OCI-LY7 (cell line): ENCODE measurements at regions not wholly inside any gene's neighbourhood (a gene's known extent, or its start where the extent isn't known, plus 50 kb on each side); places are given as distances from the start of the nearest gene placed in this dataset.
"Not testable (repeated sequence)": the region's sequence is repeated elsewhere in the genome, so short reads cannot be mapped to it uniquely, and the experiment has no call there.

Source experiments
- BruUV-seq: library from RNA; stranded (reverse); fragments of 400-500 nt; replicated peaks from 2 replicates; lab custom pipeline; 2021; lab: Mats Ljungman, UMichigan
- CTCF ChIA-PET: fragments of 300-600 bp; sonication (Branson Sonifier 250); formaldehyde crosslinking; loops from one replicate; lab custom pipeline; 2022; ENCODE audit warnings: antibody characterized with exemption; ENCODE audit not compliant: unreplicated experiment; lab: Charles Lee
- POLR2A ChIA-PET: fragments of 300-600 bp; sonication (Branson Sonifier 250); formaldehyde crosslinking; loops from one replicate; lab custom pipeline; 2022; ENCODE audit warnings: antibody characterized with exemption; lab: Charles Lee
- DNase-seq: peaks from one replicate; pipeline ENCODE4 v3.0.0-alpha.2; 2015; ENCODE audit warnings: low spot score
- H2AFZ ChIP-seq: fragments of 200-600 bp; sonication (generic), shearing (Covaris generic); 2 replicates; pipeline ENCODE4 v1.6.1; 2014; ENCODE audit warnings: mild to moderate bottlenecking, antibody characterized with exemption, low read length, moderate library complexity
- H3K27ac ChIP-seq: fragments of 200-600 bp; sonication (generic); 2 replicates; pipeline ENCODE4 v1.5.1; 2014; ENCODE audit warnings: mixed run types, low read depth, mild to moderate bottlenecking, moderate library complexity, low read length, inconsistent platforms; ENCODE audit not compliant: poor library complexity, severe bottlenecking
- H3K36me3 ChIP-seq: fragments of 200-600 bp; sonication (generic); 2 replicates; pipeline ENCODE4 v1.6.1; 2014; ENCODE audit warnings: mild to moderate bottlenecking, antibody characterized with exemption, low read length, moderate library complexity, mixed read lengths; ENCODE audit not compliant: insufficient read depth
- H3K4me1 ChIP-seq: fragments of 200-600 bp; sonication (generic); 2 replicates; pipeline ENCODE4 v1.5.1; 2014; ENCODE audit warnings: mild to moderate bottlenecking, low read length; ENCODE audit not compliant: insufficient read depth, poor library complexity, severe bottlenecking
- H3K4me2 ChIP-seq: fragments of 200-600 bp; sonication (generic); 2 replicates; pipeline ENCODE4 v1.6.1; 2014; ENCODE audit warnings: mild to moderate bottlenecking, low read length
- H3K4me3 ChIP-seq: fragments of 200-600 bp; sonication (generic); 2 replicates; pipeline ENCODE4 v1.5.1; 2014; ENCODE audit warnings: mild to moderate bottlenecking, low read depth, low read length; ENCODE audit not compliant: poor library complexity, severe bottlenecking
- H3K79me2 ChIP-seq: fragments of 200-600 bp; sonication (generic); 2 replicates; pipeline ENCODE4 v1.6.1; 2016; ENCODE audit warnings: low read depth, mild to moderate bottlenecking, low read length, moderate library complexity, mixed read lengths; ENCODE audit not compliant: insufficient read depth
- H3K9me2 ChIP-seq: fragments of 200-600 bp; sonication (generic); 2 replicates; pipeline ENCODE4 v1.6.1; 2016; ENCODE audit warnings: mild to moderate bottlenecking, low read length, mixed read lengths; ENCODE audit not compliant: insufficient read depth
- H3K9me3 ChIP-seq: fragments of 200-600 bp; sonication (generic); 2 replicates; pipeline ENCODE4 v1.6.1; 2014; ENCODE audit warnings: mild to moderate bottlenecking, mixed run types, low read length, mixed read lengths
- H4K20me1 ChIP-seq: fragments of 200-600 bp; sonication (generic); 2 replicates; pipeline ENCODE4 v1.6.1; 2014; ENCODE audit warnings: mild to moderate bottlenecking, antibody characterized with exemption, low read length, moderate library complexity, mixed read lengths; ENCODE audit not compliant: insufficient read depth
- CTCF ChIP-seq: fragments of 200-600 bp; sonication (generic); conservative IDR thresholded peaks from 2 replicates; pipeline ENCODE4 v1.5.1; 2014; ENCODE audit warnings: mild to moderate bottlenecking, antibody characterized with exemption, low read length, moderate library complexity, mixed read lengths
- EZH2phosphoT487 ChIP-seq: fragments of 200-600 bp; sonication (generic); IDR thresholded peaks from 2 replicates; pipeline ENCODE4 v1.6.1; 2018; ENCODE audit warnings: low read depth, borderline replicate concordance, mild to moderate bottlenecking, mixed run types, antibody characterized with exemption, low read length, moderate library complexity, mixed read lengths
- intact Hi-C: fragments of 100-400 bp; cut with micrococcal nuclease; formaldehyde crosslinking; loops from one replicate; pipeline ENCODE4 v1.10.0; 2022; ENCODE audit not compliant: unreplicated experiment

- DNase-seq = no peak
- H3K9me3 ChIP-seq = no peaks in the 10 kb centered on the region
- BruUV-seq = no TSS peak
- no peaks in the 10 kb centered on the region for H3K79me2 ChIP-seq
- no peak overlapping the region for H2AFZ ChIP-seq
- ChIA-PET CTCF (no interaction called here), POLR2A (interaction anchor here (0.7 to 1.6 kb wide), 4 partner anchors 15 to 194 kb away, joined by 3 to 5 read pairs (median 4); no protein-coding TSS in a partner anchor)
- no peaks in the 10 kb centered on the region for H3K9me2 ChIP-seq
- H3K27ac ChIP-seq = no peak overlapping the region
- no peaks in the 10 kb centered on the region for H3K36me3 ChIP-seq
- no peaks in the 10 kb centered on the region for H4K20me1 ChIP-seq
- TF ChIP-seq EZH2phosphoT487 = no peak
- no peak for TF ChIP-seq CTCF
- no peak overlapping the region for H3K4me3 ChIP-seq
- no peak overlapping the region for H3K4me2 ChIP-seq
- intact Hi-C loops = no loop called here
- H3K4me1 ChIP-seq = peaks cover 4% of the 10 kb centered on the region
Measured at GRCh38 chr21:17397703-17398102, 115.1 kb upstream of the CXADR start.

- intact Hi-C loops, H4K20me1 ChIP-seq, H3K4me2 ChIP-seq, H3K9me3 ChIP-seq, DNase-seq, H3K4me1 ChIP-seq, H3K9me2 ChIP-seq, H3K79me2 ChIP-seq, H3K27ac ChIP-seq, H3K36me3 ChIP-seq, BruUV-seq, H3K4me3 ChIP-seq, CTCF ChIA-PET: not testable (repeated sequence)
- peak overlapping the region; percentile 34; the same call in 1 of the 2 replicates for H2AFZ ChIP-seq
- POLR2A ChIA-PET = interaction anchor here (0.8 kb wide), 1 partner anchor 13 kb away, joined by 3 read pairs; no protein-coding TSS in a partner anchor
Measured at GRCh38 chr21:17398954-17399353, 113.9 kb upstream of the CXADR start.

GRCh38 chr21:17402937-17403336, 109.9 kb upstream of the CXADR start:
- Histone ChIP-seq H3K36me3 (no peaks in the 10 kb centered on the region), H3K27ac (no peak overlapping the region), H3K9me2 (no peaks in the 10 kb centered on the region), H3K79me2 (no peaks in the 10 kb centered on the region), H3K4me3 (no peak overlapping the region), H3K4me2 (no peak overlapping the region), H3K4me1 (no peaks in the 10 kb centered on the region), H2AFZ (0 out of 2 replicates have a peak overlapping the region, but pooled peaks have one; percentile 4), H3K9me3 (peaks cover 15% of the 10 kb centered on the region), H4K20me1 (no peaks in the 10 kb centered on the region)
- CTCF ChIA-PET = no interaction called here
- TF ChIP-seq CTCF = no peak
- TF ChIP-seq EZH2phosphoT487 = no peak
- no TSS peak for BruUV-seq
- DNase-seq = no peak
- POLR2A ChIA-PET = interaction anchor here (2.9 kb wide), 1 partner anchor 14 kb away, joined by 8 read pairs; no protein-coding TSS in a partner anchor
- intact Hi-C loops = no loop called here
